ENCODE measurements at regions not wholly inside any gene's neighbourhood (a gene's known extent, or its start where the extent isn't known, plus 50 kb on each side); places are given as distances from the start of the nearest gene placed in this dataset.

GRCh38 chr12:4143896-4144295, 129.7 kb upstream of the CCND2 start:
- Histone ChIP-seq H3K4me3 (ENCODE audit: control extremely low read depth in 1 of 5, extremely low read depth in 1 of 5, insufficient read depth in 1 of 5, low read depth in 2 of 5, low read length in 4 of 5) (no peak overlapping the region), H3K9me3 (ENCODE audit: control extremely low read depth in 1 of 3, control insufficient read depth in 2 of 3, insufficient read depth in 1 of 3, low read length in 2 of 3) (no peaks in the 10 kb centered on the region), H3K4me1 (ENCODE audit: control insufficient read depth in 2 of 2, insufficient read depth in 2 of 2, low read length in 2 of 2) (peaks cover 56 to 76% of the 10 kb centered on the region in 2 donors), H3K36me3 (replicated peaks in 1 of 2; ENCODE audit: control extremely low read depth in 1 of 2, control insufficient read depth in 1 of 2, extremely low read depth in 1 of 2, insufficient read depth in 2 of 2, low read length in 1 of 2) (no peaks in the 10 kb centered on the region), H2AFZ (ENCODE audit: insufficient read depth, low read depth, low read length, poor library complexity, severe bottlenecking) (no peak overlapping the region), H3K27ac (ENCODE audit: low read length in 2 of 2) (peak overlapping the region; percentile 27 to 61), H3K27me3 (replicated peaks in 1 of 4; ENCODE audit: control extremely low read depth in 1 of 4, control insufficient read depth in 3 of 4, insufficient read depth in 4 of 4, low read length in 3 of 4) (no peaks in the 10 kb centered on the region), H4K20me1 (ENCODE audit: control insufficient read depth, insufficient read depth, low read length, poor library complexity, severe bottlenecking) (no peaks in the 10 kb centered on the region), H3K9ac (ENCODE audit: low read length) (no peak overlapping the region), H3K4me2 (replicated peaks; ENCODE audit: low read depth, low read length, poor library complexity, severe bottlenecking) (no peak overlapping the region), H3K79me2 (ENCODE audit: control insufficient read depth, insufficient read depth, low read length) (peaks cover 4% of the 10 kb centered on the region)
- Mint-ChIP-seq H3K27me3 (no peaks in the 10 kb centered on the region), H3K4me1 (peaks cover 74% of the 10 kb centered on the region), H3K4me3 (peak overlapping the region; percentile 47), H3K27ac (peak overlapping the region; percentile 61), H3K9me3 (ENCODE audit: insufficient read depth) (no peaks in the 10 kb centered on the region)
- no peak for TF ChIP-seq EZH2 (IDR thresholded peaks at IDR 0.05; ENCODE audit: borderline replicate concordance, insufficient read depth, low read depth, low read length, poor library complexity, severe bottlenecking)
- TF ChIP-seq, protein P1, sequence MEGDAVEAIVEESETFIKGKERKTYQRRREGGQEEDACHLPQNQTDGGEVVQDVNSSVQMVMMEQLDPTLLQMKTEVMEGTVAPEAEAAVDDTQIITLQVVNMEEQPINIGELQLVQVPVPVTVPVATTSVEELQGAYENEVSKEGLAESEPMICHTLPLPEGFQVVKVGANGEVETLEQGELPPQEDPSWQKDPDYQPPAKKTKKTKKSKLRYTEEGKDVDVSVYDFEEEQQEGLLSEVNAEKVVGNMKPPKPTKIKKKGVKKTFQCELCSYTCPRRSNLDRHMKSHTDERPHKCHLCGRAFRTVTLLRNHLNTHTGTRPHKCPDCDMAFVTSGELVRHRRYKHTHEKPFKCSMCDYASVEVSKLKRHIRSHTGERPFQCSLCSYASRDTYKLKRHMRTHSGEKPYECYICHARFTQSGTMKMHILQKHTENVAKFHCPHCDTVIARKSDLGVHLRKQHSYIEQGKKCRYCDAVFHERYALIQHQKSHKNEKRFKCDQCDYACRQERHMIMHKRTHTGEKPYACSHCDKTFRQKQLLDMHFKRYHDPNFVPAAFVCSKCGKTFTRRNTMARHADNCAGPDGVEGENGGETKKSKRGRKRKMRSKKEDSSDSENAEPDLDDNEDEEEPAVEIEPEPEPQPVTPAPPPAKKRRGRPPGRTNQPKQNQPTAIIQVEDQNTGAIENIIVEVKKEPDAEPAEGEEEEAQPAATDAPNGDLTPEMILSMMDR (IDR thresholded peaks at IDR 0.05): peak; percentile 38
- intact Hi-C loops (cut with micrococcal nuclease): loop anchor here (2.0 kb wide), 1 partner anchor 37 kb away; no protein-coding TSS in a partner anchor
- DNase-seq (peak; percentile 49), ATAC-seq (ENCODE audit: low read depth) (no peak)
- 67% methylated on average over 3 of the region's 6 CpGs for WGBS (ENCODE audit: insufficient coverage)
- CTCF ChIA-PET: interaction anchor here (0.7 to 8.6 kb wide), 8 partner anchors 10 to 129 kb away, joined by 3 to 116 read pairs (median 4); partner anchors contain the start of gene CCND2
- POLR2A ChIA-PET: interaction anchor here (0.7 to 3.4 kb wide), 2 partner anchors 128 to 221 kb away, joined by 5 to 16 read pairs; partner anchors contain the start of gene CCND2
